Pancreas (tissue), 10 donors: ENCODE measurements at regions not wholly inside any gene's neighbourhood (a gene's known extent, or its start where the extent isn't known, plus 50 kb on each side); places are given as distances from the start of the nearest gene placed in this dataset.

Experiments
- ATAC-seq, 4 donors: fragments of 200-7000 bp; cut with Tn5 transposase; one replicate each; pipeline versions ENCODE4 v1.8.0 to v1.9.1; 2020; ENCODE audit warnings: mild to moderate bottlenecking in 4 of 4, moderate library complexity in 4 of 4
- DNase-seq, 6 donors: peaks; one replicate each; pipeline ENCODE4 v3.0.0-alpha.2; 2020
- FAIRE-seq: peaks from 2 replicates; lab custom pipeline; 2012; peaks lifted over from hg19 to GRCh38; lab: Jason Lieb, UNC
- H3K27ac ChIP-seq, 4 donors: fragments of 200-600 bp; sonication (generic); 1 replicate in 3 of 4; 2 replicates in 1 of 4; pipeline versions ENCODE4 v1.5.0 to v1.8.0; 2020
- H3K27me3 ChIP-seq, 4 donors: fragments of 200-600 bp; one replicate each; pipeline ENCODE4 v1.8.0; 2021
- H3K36me3 ChIP-seq, 3 donors: fragments of 200-600 bp; sonication (generic) in 1 of 3; one replicate each; pipeline versions ENCODE4 v1.5.0 to v1.8.0; 2020 to 2021
- H3K4me1 ChIP-seq, 3 donors: fragments of 200-600 bp; one replicate each; pipeline ENCODE4 v1.8.0; 2021
- H3K4me3 ChIP-seq, 4 donors: fragments of 200-600 bp; sonication (generic) in 2 of 4; one replicate each; pipeline versions ENCODE4 v1.5.0 to v1.8.0; 2020 to 2021
- H3K9me3 ChIP-seq, 4 donors: fragments of 200-600 bp; one replicate each; pipeline ENCODE4 v1.8.0; 2021
- WGBS, 2 donors: extraction: QIAGEN DNeasy Blood & Tissue Kit; methylation state at CpG; one replicate each; pipeline ENCODE4 v1.1.7; 2013; 5-methylcytosine and 5-hydroxymethylcytosine counted together
- intact Hi-C, 3 donors: fragments of 100-400 bp; cut with DNase I; formaldehyde crosslinking; loops; one replicate each; pipeline versions ENCODE4 v1.11.1 to v1.14.2; 2022
- TF ChIP-seq, protein P1 (sequence below), 4 donors: fragments of 200-600 bp; sonication (generic) in 3 of 4; IDR thresholded peaks; one replicate each; pipeline versions ENCODE4 v1.5.0 to v1.8.0; 2021; ENCODE audit warnings: antibody characterized with exemption in 4 of 4
- donor health status: healthy with polysubstance abuse.
- donor health status: DM: no; HTN: no; CAD: no; lungs with moderate emphysema.
- donor health status: DM: no; HTN: no; CAD: no.
- donor health status: control.
- donor health status: control.
- donor health status: Bipolar disorder and iron deficiency.
- donor health status: DM: yes; HTN: yes; CAD: no.
- donor health status: DM: no; HTN: no; CAD: no.
- donor health status: DM: no; HTN: no; CAD: no.
- donor health status: DM: yes; HTN: yes; CAD: no.

DNA sequence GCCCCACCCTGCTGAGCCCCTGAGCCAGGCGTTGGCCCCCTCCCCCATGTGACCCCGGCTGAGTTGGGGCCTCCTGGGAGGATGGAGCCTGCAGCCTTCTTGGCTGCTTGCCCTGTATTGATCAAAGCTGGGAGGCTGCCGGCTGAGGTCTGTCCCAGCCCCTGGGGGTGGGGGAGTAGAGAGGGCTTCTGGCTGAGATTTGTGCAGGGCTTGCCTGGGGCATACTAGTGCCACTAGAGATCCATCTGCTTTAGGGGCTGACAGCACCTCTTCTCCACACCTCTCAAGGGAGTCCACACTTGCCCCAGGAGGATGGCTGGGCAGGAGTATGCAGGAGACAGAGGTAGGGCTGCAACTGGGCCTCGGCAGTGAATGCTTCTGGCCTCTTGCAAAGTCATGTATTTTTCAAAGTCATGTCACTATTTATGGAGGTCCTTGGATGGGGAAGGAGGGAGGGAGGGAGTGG, 53.6 kb upstream of the SSBP3 start:
- ATAC-seq (peak in 2 of 4 donors; percentile 26 to 31), FAIRE-seq (no peak), DNase-seq (peak in 1 of 6 donors; percentile 39)
- Histone ChIP-seq H3K27me3 (no peaks in the 10 kb centered on the region), H3K27ac (no peak overlapping the region), H3K4me1 (peaks cover 0 to 3% (median 0%) of the 10 kb centered on the region in 3 donors), H3K36me3 (no peaks in the 10 kb centered on the region), H3K9me3 (no peaks in the 10 kb centered on the region), H3K4me3 (no peak overlapping the region)
- TF ChIP-seq, protein P1, sequence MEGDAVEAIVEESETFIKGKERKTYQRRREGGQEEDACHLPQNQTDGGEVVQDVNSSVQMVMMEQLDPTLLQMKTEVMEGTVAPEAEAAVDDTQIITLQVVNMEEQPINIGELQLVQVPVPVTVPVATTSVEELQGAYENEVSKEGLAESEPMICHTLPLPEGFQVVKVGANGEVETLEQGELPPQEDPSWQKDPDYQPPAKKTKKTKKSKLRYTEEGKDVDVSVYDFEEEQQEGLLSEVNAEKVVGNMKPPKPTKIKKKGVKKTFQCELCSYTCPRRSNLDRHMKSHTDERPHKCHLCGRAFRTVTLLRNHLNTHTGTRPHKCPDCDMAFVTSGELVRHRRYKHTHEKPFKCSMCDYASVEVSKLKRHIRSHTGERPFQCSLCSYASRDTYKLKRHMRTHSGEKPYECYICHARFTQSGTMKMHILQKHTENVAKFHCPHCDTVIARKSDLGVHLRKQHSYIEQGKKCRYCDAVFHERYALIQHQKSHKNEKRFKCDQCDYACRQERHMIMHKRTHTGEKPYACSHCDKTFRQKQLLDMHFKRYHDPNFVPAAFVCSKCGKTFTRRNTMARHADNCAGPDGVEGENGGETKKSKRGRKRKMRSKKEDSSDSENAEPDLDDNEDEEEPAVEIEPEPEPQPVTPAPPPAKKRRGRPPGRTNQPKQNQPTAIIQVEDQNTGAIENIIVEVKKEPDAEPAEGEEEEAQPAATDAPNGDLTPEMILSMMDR (IDR thresholded peaks at IDR 0.05) = no peak
- WGBS, 2 donors = 14 to 16% methylated on average over 4 of the region's 4 CpGs
- intact Hi-C loops = loop anchor here in 1 of 3 donors (2.0 kb wide), 1 partner anchor 33 kb away; no protein-coding TSS in a partner anchor

DNA sequence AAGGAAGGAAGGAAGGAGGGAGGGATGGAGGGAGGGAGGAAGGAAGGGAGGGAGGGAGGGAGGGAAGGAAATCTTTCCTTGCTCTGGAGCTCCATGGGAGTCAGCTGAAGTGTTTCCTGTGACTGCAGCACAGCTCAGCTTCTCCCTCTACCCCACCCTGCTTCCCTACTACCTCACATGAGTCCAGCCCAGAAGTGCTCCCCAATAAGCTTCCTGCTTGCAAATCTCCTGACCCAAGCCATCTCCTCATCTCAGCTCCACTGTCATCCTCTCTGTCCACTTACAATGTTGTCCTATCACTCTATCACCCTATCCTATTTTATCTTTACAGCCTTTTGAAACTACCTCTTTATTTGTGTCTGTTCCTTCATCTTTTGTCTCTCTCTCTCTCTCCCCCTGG, 52.9 kb upstream of the SSBP3 start:
- H3K27ac ChIP-seq = no peak overlapping the region
- no peaks in the 10 kb centered on the region for H3K27me3 ChIP-seq
- DNase-seq (no peak), FAIRE-seq (no peak), ATAC-seq (no peak)
- no peak overlapping the region for H3K4me3 ChIP-seq
- TF ChIP-seq, protein P1 (IDR thresholded peaks at IDR 0.05) = no peak
- intact Hi-C loops = loop anchor here in 1 of 3 donors (2.0 kb wide), 1 partner anchor 32 kb away; no protein-coding TSS in a partner anchor
- H3K4me1 ChIP-seq = peaks cover 0 to 3% (median 0%) of the 10 kb centered on the region in 3 donors
- no peaks in the 10 kb centered on the region for H3K9me3 ChIP-seq
- H3K36me3 ChIP-seq = no peaks in the 10 kb centered on the region

DNA sequence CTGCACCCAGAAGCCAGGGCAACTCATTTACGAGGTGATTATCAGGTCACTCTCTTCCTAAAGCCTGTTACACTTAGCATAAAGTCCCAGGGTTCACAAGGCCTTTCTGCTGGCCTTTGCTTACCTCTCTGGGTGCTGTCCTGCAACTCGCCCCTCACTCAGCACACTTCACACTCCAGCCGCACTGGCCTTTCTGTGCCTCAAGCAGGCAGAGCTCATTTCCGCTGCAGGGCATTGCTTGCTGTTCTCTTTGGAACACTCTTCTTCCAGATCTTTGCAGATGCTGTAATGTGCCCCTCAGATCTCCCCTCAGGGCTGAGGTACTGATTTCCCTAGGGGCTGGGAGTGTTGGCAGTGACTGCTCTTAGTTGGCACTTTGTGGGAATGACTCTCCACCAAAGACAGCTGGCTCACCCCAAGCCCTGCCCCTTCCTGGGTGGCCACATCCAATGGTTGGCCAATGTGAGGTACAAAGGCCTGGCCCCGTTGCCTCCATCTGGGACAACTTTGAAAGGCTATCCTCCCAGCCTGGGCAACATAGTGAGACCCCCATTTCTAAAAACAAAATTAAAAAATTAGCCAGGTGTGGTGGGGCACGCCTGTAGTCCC, 50.8 kb upstream of the SSBP3 start:
- no peak for FAIRE-seq

DNA sequence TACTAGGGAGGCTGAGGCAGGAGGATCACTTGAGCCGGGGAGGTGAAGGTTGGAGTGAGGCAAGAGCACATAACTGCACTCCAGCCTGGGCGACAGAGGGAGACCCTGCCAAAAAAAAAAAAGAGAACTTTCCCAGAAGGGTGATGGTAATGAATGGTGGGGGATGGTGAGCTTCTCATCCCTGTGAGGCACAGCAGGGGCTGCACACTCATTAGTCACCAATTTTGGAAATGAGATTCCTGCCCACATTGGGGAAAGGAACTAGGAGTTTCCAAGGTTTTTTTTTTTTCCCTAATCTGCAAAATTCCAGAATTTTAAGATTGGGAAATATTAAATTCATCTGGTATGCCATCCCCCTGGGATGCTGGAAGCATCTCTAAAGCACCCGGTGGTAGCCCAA, 50.2 kb upstream of the SSBP3 start:
- Histone ChIP-seq H3K4me1 (no peaks in the 10 kb centered on the region), H3K27me3 (no peaks in the 10 kb centered on the region), H3K36me3 (no peaks in the 10 kb centered on the region), H3K27ac (no peak overlapping the region), H3K9me3 (no peaks in the 10 kb centered on the region), H3K4me3 (no peak overlapping the region)
- peak in 1 of 6 donors; percentile 11 for DNase-seq
- FAIRE-seq = no peak
- TF ChIP-seq, protein P1 (IDR thresholded peaks at IDR 0.05) = no peak
- no peak for ATAC-seq
- intact Hi-C loops = no loop called here
- WGBS, 2 donors = 76 to 87% methylated on average over 3 of the region's 3 CpGs

More for the DNA sequence above, 50.8 kb upstream of the SSBP3 start:
- H3K36me3 ChIP-seq = no peaks in the 10 kb centered on the region
- H3K4me1 ChIP-seq = no peaks in the 10 kb centered on the region
- ATAC-seq = no peak
- TF ChIP-seq, protein P1 (IDR thresholded peaks at IDR 0.05) = no peak
- DNase-seq = peak in 1 of 6 donors; percentile 27
- no peaks in the 10 kb centered on the region for H3K9me3 ChIP-seq
- no peak overlapping the region for H3K27ac ChIP-seq
- 90 to 93% methylated on average over 6 of the region's 6 CpGs for WGBS, 2 donors
- H3K4me3 ChIP-seq = no peak overlapping the region
- intact Hi-C loops = no loop called here
- no peaks in the 10 kb centered on the region for H3K27me3 ChIP-seq
